HEK293T (cell line): ENCODE measurements at regions not wholly inside any gene's neighbourhood (a gene's known extent, or its start where the extent isn't known, plus 50 kb on each side); places are given as distances from the start of the nearest gene placed in this dataset.
"Not testable (repeated sequence)": the region's sequence is repeated elsewhere in the genome, so short reads cannot be mapped to it uniquely, and the experiment has no call there.

ENCODE experiments used
- ARNT ChIP-seq: fragments of 450-650 bp; IDR thresholded peaks from 2 replicates; pipeline ENCODE4 v1.6.1; 2017; ENCODE audit warnings: mild to moderate bottlenecking
- CTBP1 ChIP-seq: fragments of 450-650 bp; IDR thresholded peaks from 2 replicates; pipeline ENCODE4 v1.6.1; 2016; ENCODE audit warnings: borderline replicate concordance
- FOXA1 ChIP-seq: fragments of 450-650 bp; IDR thresholded peaks from 2 replicates; pipeline ENCODE4 v1.6.1; 2016; ENCODE audit warnings: mild to moderate bottlenecking
- FOXK2 ChIP-seq: fragments of 450-650 bp; IDR thresholded peaks from 2 replicates; pipeline ENCODE4 v1.6.1; 2016; ENCODE audit warnings: mild to moderate bottlenecking
- LEF1 ChIP-seq: fragments of 450-650 bp; IDR thresholded peaks from 2 replicates; pipeline ENCODE4 v1.6.1; 2017; ENCODE audit warnings: mild to moderate bottlenecking, borderline replicate concordance
- SP1 ChIP-seq: fragments of 450-650 bp; IDR thresholded peaks from 2 replicates; pipeline ENCODE4 v1.6.1; 2017
- SUZ12 ChIP-seq: fragments of 450-650 bp; IDR thresholded peaks from 2 replicates; pipeline ENCODE4 v1.6.1; 2016; ENCODE audit warnings: mild to moderate bottlenecking
- ZNF384 ChIP-seq: fragments of 450-650 bp; IDR thresholded peaks from 2 replicates; pipeline ENCODE4 v1.6.1; 2016

DNA sequence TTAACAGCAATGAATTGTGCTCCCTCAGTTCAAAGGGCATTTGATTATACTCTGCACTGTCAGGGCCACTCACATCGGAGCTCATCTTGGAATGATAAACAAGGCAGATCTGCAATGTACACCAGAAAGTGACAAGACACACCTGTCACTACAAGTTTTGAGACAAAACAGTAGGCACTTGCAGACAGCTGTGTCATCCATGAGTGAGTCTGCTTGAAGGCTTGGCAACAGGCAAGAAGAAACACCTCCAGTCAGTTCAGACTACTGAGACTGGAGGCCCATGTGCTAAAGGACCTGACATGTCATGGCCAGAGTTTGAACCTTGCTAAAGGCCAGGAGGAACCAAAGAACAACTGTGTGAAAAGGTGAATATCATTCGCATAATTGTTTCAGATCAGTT lies 354.5 kb downstream of the CEP170 start:
- TF ChIP-seq LEF1, SP1, SUZ12, FOXK2, FOXA1, CTBP1, ARNT, ZNF384: not testable (repeated sequence)
